Liver (tissue), 3 donors: ENCODE measurements at regions not wholly inside any gene's neighbourhood (a gene's known extent, or its start where the extent isn't known, plus 50 kb on each side); places are given as distances from the start of the nearest gene placed in this dataset.

Experiments
- ATF3 ChIP-seq: IDR thresholded peaks from 2 replicates; pipeline ENCODE4 v1.6.1; 2016; ENCODE audit warnings: antibody characterized with exemption
- CTCF ChIP-seq: fragments of 150-350 bp; IDR thresholded peaks from 2 replicates; pipeline ENCODE4 v1.5.1; 2017; ENCODE audit warnings: improper control_type of control experiment, low read depth, low read length; ENCODE audit not compliant: missing input control
- FOXA1 ChIP-seq: IDR thresholded peaks from 2 replicates; pipeline ENCODE4 v1.6.1; 2016; ENCODE audit warnings: antibody characterized with exemption
- FOXA2 ChIP-seq: IDR thresholded peaks from 2 replicates; pipeline ENCODE4 v1.6.1; 2016; ENCODE audit warnings: antibody characterized with exemption
- GABPA ChIP-seq, 2 donors: IDR thresholded peaks in 1 of 2; conservative IDR thresholded peaks in 1 of 2; 2 replicates each; pipeline ENCODE4 v1.6.1; 2016; ENCODE audit warnings: antibody characterized with exemption in 2 of 2, mild to moderate bottlenecking in 1 of 2, moderate library complexity in 1 of 2
- MAX ChIP-seq: IDR thresholded peaks from 2 replicates; pipeline ENCODE4 v1.6.1; 2016; ENCODE audit warnings: antibody characterized with exemption
- RAD21 ChIP-seq, 2 donors: IDR thresholded peaks; 2 replicates each; pipeline ENCODE4 v1.6.1; 2016; ENCODE audit warnings: antibody characterized with exemption in 2 of 2, mild to moderate bottlenecking in 2 of 2
- REST ChIP-seq: IDR thresholded peaks from 2 replicates; pipeline ENCODE4 v1.6.1; 2016; ENCODE audit warnings: antibody characterized with exemption, mild to moderate bottlenecking
- RXRA ChIP-seq, 2 donors: IDR thresholded peaks; 2 replicates each; pipeline ENCODE4 v1.6.1; 2017 to 2018; ENCODE audit warnings: antibody characterized with exemption in 2 of 2, mild to moderate bottlenecking in 1 of 2
- TAF1 ChIP-seq: conservative IDR thresholded peaks from 2 replicates; pipeline ENCODE4 v1.6.1; 2016; ENCODE audit warnings: antibody characterized with exemption, mild to moderate bottlenecking
- donor health status: healthy.
- donor health status: healthy.

- TF ChIP-seq REST (no peak), GABPA (IDR thresholded peaks at IDR 0.05 in 1 of 2, conservative IDR thresholded peaks at IDR 0.05 in 1 of 2) (no peak), CTCF (no peak), TAF1 (no peak), MAX (no peak), RXRA (IDR thresholded peaks at IDR 0.05) (no peak), ATF3 (no peak), FOXA1 (no peak), RAD21 (IDR thresholded peaks at IDR 0.05) (no peak), FOXA2 (no peak)
Measured at GRCh38 chr7:115649429-115649828, 381.1 kb downstream of the TFEC start.
